ENCODE measurements at regions not wholly inside any gene's neighbourhood (a gene's known extent, or its start where the extent isn't known, plus 50 kb on each side); places are given as distances from the start of the nearest gene placed in this dataset.

DNA sequence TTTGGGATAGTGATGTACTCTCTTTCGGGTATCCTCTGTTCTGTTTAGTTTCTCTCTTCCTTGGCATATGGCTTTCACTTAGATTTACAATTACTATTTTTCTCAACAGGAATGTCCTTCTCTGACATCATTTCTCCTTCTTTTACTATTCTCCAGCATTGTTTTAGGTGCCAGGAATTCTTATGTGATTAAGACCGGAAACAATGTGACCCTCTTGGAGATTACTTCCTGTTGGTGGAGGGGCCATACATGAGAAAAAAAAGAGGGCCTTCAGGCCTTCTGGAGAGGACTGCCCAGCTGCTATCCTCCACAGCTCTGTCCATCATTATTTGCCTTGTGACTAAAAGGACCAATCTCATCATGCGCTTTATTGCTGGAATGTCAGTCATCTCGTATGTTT is 50.4 kb upstream of the ADAMTS5 start:
- no peak for DNase-seq (ENCODE audit: low read depth)
